IPS-NIHi7 (cell line): ENCODE measurements at regions not wholly inside any gene's neighbourhood (a gene's known extent, or its start where the extent isn't known, plus 50 kb on each side); places are given as distances from the start of the nearest gene placed in this dataset.

Experiments
- DNase-seq: peaks from one replicate; pipeline ENCODE4 v3.0.0; 2012; ENCODE audit warnings: mixed read lengths; ENCODE audit errors: extremely low spot score

DNA sequence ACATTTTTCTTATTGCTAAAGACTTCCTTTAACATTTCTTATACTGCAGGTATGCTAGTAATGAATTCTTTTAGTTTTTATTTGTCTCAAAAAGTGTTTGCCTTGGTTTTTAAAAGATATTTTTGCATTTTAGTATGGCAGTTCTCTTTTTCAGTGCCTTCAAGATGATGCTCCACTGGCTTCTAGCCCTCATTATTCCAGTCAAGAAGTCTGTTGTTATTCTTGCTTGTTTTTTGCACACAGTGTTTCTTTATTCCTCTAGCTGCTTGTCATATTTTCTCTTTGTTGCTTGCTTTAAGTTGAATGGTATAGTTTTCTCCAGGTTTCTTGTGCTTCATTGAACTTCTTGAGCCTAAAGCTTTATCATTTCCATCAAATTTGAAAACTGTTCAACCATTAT lies 158.0 kb upstream of the SPHKAP start:
- no peak for DNase-seq

GRCh38 chr2:228334180-228334579 lies 152.7 kb upstream of the SPHKAP start:
- DNase-seq: no peak

DNA sequence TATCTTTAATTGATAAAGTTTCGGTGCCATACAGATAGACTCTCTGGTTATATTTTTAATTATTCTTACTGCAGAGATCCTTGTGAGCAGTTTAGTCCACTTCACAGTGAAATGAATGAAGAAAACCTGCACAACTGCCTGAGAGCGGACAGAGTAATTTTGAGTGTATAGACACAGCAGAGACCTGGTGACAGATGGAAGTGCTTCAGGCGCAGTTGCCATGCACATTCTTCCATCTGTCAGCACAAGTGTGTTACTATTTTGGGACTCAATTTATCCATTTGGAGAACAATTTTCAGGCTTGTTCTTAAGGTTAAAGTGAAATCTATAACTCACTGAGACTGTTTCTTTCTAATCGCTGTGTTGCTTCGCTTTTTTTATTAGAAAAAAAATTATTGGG lies 147.8 kb upstream of the SPHKAP start:
- no peak for DNase-seq

DNA sequence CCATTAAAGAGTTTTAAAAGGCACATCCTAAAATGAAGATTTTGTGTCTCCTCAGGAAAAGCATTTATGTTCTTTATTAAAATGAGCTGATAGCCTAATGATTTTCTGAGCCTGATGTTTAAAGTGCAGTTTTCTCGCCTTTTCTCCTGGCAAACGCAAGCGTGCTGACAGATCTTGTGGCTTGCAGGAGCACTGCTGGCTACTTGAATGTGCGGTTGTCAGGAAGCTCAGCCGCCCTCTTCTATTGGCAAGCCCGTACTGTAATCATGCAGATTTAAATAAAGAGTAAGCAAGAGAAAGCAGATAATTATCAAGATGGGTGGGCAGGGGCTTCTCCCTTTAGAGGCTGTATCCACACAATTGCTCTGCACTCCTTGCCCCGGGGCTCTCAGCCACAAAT lies 139.5 kb upstream of the SPHKAP start:
- no peak for DNase-seq

- DNase-seq: peak; percentile 66
Observed at GRCh38 chr2:228318218-228318617, 136.7 kb upstream of the SPHKAP start.

DNA sequence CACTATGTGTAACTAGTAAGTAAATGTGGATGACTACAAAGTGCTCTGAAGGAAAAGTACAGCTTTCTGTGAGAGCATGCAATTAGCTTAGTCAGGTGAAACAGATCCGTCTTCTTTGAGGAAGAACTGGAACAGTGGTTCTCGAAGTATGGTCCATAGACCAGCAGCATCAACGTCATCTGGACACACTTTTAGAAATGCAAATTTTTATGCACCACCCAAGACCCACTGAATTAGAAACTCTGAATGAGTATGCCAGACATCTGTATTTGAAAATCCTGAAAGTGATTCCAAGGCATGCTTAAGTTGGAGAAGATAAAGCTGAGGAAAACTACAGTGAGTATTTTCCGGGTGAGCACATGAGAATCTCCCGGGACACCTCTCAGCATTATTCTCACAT lies 130.7 kb upstream of the SPHKAP start:
- no peak for DNase-seq

- DNase-seq: no peak
Observed at GRCh38 chr2:228303960-228304359, 122.5 kb upstream of the SPHKAP start.

DNA sequence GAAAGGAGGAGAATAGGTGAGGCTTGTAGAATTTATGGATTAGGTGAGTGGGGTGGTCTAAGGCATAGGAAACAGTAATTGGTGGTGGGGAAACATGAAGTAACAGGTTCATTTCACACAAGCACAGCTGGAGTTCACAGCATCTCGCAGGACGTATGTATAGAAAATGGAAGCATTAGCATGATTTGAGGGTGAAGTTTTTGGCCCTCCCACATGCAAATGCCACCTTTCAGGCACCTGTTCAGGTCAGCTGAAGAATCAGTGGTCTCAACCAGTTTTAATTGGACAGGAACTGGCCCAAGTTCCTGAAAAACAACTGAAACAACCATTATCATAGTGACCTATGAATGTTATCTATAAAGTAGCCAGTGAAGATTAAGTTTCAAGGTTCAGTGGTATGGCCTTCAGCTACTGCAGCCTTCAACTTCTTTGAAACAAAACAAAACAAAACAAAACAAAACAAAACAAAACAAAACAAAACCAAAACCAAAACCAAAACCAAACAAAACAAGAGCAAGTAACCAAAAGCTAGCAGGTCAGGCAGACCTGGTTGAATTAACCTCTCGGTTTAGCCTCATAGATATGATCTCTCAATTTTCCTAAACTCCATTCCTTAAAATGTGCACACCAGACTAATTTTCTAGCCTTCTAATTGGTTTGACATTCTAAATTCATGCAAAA lies 102.1 kb upstream of the SPHKAP start:
- DNase-seq: no peak

- DNase-seq: no peak
Observed at GRCh38 chr2:228282376-228282775, 100.9 kb upstream of the SPHKAP start.

- DNase-seq: no peak
Observed at GRCh38 chr2:228273159-228273558, 91.7 kb upstream of the SPHKAP start.

- DNase-seq: no peak
Observed at GRCh38 chr2:228269351-228269750, 87.9 kb upstream of the SPHKAP start.

DNA sequence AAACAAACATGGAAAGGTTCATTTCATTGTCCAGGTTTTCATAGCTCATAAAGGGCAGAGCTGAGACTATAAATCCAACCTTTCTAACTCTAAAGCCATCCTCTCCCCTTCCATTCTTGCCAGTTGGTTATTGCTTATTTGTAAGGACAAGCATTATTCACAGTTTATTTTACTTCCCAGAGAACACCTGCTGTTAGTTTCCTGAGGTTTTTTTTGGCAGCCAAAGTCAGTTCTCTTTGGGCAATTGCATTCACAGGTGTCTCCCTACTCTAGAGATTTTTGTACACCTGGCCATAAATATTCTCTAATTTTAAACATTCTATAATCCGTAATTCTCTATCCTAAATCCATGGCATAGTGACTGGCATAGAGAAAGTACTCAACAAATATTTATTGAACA lies 87.3 kb upstream of the SPHKAP start:
- DNase-seq: no peak

DNA sequence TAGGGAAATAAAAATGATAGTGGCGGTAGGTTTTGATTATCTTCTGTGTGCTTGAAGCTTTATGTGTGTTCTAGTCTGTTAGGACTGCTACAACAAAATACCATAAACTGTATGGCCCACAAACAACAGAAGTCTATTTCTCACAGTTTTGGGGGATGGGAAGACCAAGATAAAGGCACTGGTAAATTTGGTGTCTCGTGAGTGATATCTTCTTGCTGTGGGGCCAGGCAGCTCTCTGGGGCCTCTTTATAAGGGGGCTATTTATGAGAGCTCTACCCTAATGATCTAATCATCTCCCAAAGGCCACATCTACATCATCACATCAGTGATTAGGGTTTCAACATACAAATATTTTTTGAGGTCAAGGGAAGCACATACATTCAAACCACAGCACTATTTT lies 86.8 kb upstream of the SPHKAP start:
- no peak for DNase-seq

- DNase-seq: no peak
Observed at GRCh38 chr2:228263156-228263555, 81.7 kb upstream of the SPHKAP start.

DNA sequence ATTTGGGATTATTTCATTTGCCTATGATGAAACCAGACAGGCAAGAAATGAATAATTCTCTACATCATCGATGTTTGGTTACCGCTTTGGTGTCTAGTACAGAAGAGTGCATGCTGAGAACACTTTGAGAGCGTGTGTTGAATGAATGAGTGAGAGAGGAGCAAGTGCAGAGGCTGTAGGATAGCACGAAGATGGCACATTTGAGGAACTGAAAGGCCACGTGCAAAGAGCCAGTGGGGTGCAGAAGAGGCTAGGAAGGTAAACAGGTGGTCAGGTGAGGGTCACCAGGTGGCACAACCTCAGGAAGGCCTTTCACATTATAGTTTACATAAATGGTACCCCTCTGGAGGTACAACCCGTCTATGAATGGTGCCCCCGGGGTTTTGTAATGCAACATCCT lies 80.1 kb upstream of the SPHKAP start:
- no peak for DNase-seq

DNA sequence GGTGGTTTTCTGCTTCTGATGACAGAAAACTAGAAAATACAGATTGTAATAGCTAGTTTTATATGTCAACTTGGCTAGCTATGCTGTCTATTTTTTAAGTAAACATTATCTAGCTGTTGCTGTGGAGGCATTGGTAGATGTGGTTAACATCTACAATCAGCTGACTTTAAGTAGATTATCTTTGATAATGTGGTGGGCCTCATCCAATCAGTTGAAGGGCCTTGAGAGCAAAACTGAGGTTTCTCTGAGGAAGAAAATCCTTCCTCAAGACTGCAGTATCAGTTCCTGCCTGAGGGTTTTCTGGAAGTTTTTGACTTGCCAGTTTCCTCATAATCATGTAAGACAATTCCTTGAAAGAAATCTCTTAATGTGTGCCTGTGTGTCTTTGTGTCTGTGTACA lies 75.9 kb upstream of the SPHKAP start:
- no peak for DNase-seq

- DNase-seq: no peak
Observed at GRCh38 chr2:228253752-228254151, 72.3 kb upstream of the SPHKAP start.

- DNase-seq: no peak
Observed at GRCh38 chr2:228247335-228247734, 65.8 kb upstream of the SPHKAP start.

DNA sequence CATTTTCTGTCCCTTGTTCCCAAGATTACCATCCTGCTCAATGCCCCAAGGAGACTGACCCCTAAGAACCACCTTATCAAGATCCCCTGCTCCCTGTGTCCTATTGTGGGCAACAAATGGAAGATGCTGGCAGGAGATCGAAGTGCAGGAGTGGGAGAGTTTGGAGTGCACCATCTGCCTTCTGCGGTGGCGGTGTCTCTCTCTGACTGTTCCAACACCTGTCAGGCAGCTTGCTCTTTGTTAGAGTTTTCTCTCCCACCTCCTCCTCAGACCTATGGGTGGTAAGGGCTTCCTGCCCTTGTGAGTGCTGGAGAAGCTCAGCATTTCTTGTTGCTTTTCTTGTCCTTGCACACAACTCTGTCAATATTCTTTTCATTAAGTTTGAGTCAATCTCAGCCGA lies 64.1 kb upstream of the SPHKAP start:
- DNase-seq: no peak

GRCh38 chr2:228242591-228242990 lies 61.1 kb upstream of the SPHKAP start:
- no peak for DNase-seq

GRCh38 chr2:228239907-228240561 lies 58.5 kb upstream of the SPHKAP start:
- no peak for DNase-seq

DNA sequence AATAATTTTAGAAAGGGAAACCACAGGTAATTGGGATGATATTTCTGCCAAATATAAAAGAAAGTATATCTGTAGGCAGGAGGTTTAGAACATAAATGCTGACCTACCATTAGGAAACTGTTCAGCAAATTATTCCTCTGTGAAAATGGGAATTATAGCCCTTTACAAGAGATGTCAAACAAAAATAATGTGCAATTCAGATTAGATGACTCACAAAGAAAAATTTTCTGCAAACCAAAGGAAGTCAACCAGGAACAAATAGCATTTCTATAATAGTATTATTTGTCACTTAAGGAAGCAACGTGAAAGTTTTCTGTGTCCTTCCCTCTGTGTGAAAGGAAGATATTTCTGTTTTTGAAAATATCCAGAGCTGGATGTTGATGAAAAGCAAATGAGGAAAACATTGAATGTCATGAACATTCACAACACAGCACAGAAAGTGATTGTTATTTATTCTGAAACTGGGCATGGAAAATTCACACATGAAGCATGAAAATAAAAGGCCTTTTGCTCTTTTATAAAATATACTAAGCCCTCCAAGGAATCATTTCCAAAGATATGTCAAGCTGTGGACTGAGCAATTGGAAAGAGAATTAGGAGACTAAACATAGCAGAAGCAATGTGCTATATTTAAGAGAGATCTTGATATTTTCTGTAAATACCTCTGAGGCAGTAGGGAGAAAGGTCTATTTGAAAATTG lies 57.9 kb upstream of the SPHKAP start:
- DNase-seq: no peak
